Fibroblast of lung (primary cell): ENCODE measurements at regions not wholly inside any gene's neighbourhood (a gene's known extent, or its start where the extent isn't known, plus 50 kb on each side); places are given as distances from the start of the nearest gene placed in this dataset.

Experiments
- EZH2 ChIP-seq: IDR thresholded peaks from 2 replicates; pipeline ENCODE4 v1.5.1; 2012; ENCODE audit warnings: low read length, control low read depth, mild to moderate bottlenecking; ENCODE audit errors: missing control alignments
- TF ChIP-seq, protein P1 (sequence below), 2 donors: IDR thresholded peaks in 1 of 2; conservative IDR thresholded peaks in 1 of 2; 1 replicate in 1 of 2; 2 replicates in 1 of 2; pipeline ENCODE4 v1.5.1; 2011 to 2012; ENCODE audit warnings: low read length in 2 of 2, control low read depth in 1 of 2, inconsistent platforms in 1 of 2, low read depth in 1 of 2, mild to moderate bottlenecking in 1 of 2

DNA sequence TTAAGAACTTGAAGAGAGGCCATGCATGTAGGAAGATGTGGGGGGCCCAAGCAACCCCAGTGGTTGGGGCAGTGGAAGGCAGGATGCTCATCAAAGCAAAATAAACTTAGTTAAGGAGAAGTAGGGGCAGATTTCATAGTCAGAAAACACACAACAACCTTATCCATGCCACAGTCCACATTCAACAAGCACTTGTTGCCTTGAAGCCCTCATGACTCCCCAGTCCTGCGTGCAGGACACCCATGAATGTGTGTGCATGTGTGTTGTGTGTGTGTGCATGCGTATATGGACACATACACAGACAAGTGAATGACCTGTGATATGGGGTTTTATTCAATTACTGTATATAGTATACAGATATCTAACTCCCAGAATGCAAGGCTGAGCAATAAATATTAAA, 186.9 kb downstream of the PSMG1 start:
- TF ChIP-seq, protein P1, sequence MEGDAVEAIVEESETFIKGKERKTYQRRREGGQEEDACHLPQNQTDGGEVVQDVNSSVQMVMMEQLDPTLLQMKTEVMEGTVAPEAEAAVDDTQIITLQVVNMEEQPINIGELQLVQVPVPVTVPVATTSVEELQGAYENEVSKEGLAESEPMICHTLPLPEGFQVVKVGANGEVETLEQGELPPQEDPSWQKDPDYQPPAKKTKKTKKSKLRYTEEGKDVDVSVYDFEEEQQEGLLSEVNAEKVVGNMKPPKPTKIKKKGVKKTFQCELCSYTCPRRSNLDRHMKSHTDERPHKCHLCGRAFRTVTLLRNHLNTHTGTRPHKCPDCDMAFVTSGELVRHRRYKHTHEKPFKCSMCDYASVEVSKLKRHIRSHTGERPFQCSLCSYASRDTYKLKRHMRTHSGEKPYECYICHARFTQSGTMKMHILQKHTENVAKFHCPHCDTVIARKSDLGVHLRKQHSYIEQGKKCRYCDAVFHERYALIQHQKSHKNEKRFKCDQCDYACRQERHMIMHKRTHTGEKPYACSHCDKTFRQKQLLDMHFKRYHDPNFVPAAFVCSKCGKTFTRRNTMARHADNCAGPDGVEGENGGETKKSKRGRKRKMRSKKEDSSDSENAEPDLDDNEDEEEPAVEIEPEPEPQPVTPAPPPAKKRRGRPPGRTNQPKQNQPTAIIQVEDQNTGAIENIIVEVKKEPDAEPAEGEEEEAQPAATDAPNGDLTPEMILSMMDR (conservative IDR thresholded peaks at IDR 0.05 in 1 of 2, IDR thresholded peaks at IDR 0.05 in 1 of 2; ENCODE audit: low read depth in 1 of 2, low read length in 2 of 2) = no peak
- no peak for TF ChIP-seq EZH2
